ENCODE measurements at regions not wholly inside any gene's neighbourhood (a gene's known extent, or its start where the extent isn't known, plus 50 kb on each side); places are given as distances from the start of the nearest gene placed in this dataset.

DNA sequence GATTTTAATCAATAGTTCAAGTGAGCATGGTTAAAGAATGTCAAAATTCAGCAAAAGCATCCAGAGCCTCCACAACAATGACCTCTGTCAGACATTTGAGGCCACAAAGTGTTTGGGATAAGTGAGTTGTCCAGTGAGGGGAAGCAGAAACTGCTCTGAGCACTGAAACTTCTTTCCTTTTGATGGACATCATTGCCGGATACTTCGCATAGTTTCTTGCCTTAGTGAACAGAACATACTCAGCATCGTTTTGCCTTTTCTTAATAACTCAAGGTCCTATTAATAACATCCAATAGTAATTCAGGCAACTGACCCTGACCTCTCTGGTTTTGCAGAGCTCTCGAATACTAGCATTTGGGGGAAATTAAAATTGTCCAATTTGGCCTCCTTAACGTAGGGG is 78.6 kb downstream of the EDN3 start:
- DNase-seq: no peak
- Histone ChIP-seq H3K36me3 (no peaks in the 10 kb centered on the region), H3K9me3 (no peaks in the 10 kb centered on the region), H3K4me1 (no peaks in the 10 kb centered on the region), H3K27me3 (peaks cover 23% of the 10 kb centered on the region), H3K4me3 (no peak overlapping the region), H3K27ac (no peak overlapping the region)
- TF ChIP-seq, protein P1, sequence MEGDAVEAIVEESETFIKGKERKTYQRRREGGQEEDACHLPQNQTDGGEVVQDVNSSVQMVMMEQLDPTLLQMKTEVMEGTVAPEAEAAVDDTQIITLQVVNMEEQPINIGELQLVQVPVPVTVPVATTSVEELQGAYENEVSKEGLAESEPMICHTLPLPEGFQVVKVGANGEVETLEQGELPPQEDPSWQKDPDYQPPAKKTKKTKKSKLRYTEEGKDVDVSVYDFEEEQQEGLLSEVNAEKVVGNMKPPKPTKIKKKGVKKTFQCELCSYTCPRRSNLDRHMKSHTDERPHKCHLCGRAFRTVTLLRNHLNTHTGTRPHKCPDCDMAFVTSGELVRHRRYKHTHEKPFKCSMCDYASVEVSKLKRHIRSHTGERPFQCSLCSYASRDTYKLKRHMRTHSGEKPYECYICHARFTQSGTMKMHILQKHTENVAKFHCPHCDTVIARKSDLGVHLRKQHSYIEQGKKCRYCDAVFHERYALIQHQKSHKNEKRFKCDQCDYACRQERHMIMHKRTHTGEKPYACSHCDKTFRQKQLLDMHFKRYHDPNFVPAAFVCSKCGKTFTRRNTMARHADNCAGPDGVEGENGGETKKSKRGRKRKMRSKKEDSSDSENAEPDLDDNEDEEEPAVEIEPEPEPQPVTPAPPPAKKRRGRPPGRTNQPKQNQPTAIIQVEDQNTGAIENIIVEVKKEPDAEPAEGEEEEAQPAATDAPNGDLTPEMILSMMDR (IDR thresholded peaks at IDR 0.05): no peak
- no peak for TF ChIP-seq POLR2AphosphoS5 (IDR thresholded peaks at IDR 0.05)
- TF ChIP-seq POLR2A (IDR thresholded peaks at IDR 0.05): no peak
- no peak for TF ChIP-seq EP300 (IDR thresholded peaks at IDR 0.05; ENCODE audit: low read depth)
- WGBS, 2 donors (ENCODE audit: low coverage in 1 of 2): 73 to 83% methylated on average over 3 to 5 of the region's 5 CpGs
- in situ Hi-C loops (cut with MboI; ENCODE audit: low pct_ligation_motif_present in 1 of 4, low pct_unique_long_range_greater_than_20kb in 1 of 4, low sequenced_read_pairs in 3 of 4): loop anchor here in 1 of 4 donors (25.0 kb wide), 1 partner anchor 142 kb away; no protein-coding TSS in a partner anchor
- intact Hi-C loops (cut with DNase I; ENCODE audit: low total_unique reads): no loop called here

DNA sequence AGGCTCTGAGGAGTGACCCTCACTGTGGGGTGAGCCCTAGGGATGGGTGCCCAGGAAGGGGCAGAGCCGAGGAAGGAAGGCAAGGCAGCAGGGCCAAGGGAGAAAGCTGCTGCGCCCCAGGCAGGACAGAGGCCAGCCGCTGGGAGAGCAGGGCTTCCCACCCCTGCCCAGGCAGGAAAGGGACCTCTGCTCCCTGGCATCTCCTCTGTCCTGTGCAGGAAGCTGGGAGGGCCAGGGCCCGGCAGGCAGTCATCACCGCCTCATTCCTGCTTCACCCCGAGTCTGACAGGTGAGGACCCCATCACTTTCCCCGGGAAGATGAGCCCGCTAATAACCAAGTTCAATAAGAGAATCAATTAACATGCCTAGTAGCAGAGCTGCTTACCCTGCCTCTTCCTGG is 81.3 kb downstream of the EDN3 start:
- TF ChIP-seq EP300 (IDR thresholded peaks at IDR 0.05; ENCODE audit: low read depth): no peak
- Histone ChIP-seq H3K9me3 (no peaks in the 10 kb centered on the region), H3K4me3 (no peak overlapping the region), H3K36me3 (no peaks in the 10 kb centered on the region), H3K27ac (no peak overlapping the region), H3K4me1 (no peaks in the 10 kb centered on the region), H3K27me3 (peaks cover 23% of the 10 kb centered on the region)
- no peak for DNase-seq
- 70% methylated on average over 7 of the region's 8 CpGs; no CpG with 5 or more reads in 1 of the 2 donors for WGBS, 2 donors (ENCODE audit: low coverage in 1 of 2)
- in situ Hi-C loops (cut with MboI; ENCODE audit: low pct_ligation_motif_present in 1 of 4, low pct_unique_long_range_greater_than_20kb in 1 of 4, low sequenced_read_pairs in 3 of 4) (loop anchor here in 1 of 4 donors (25.0 kb wide), 1 partner anchor 144 kb away; no protein-coding TSS in a partner anchor), intact Hi-C loops (cut with DNase I; ENCODE audit: low total_unique reads) (no loop called here)

GRCh38 chr20:59382157-59382725 is 81.8 kb downstream of the EDN3 start:
- H3K4me3 ChIP-seq: no peak overlapping the region
- in situ Hi-C loops (cut with MboI; ENCODE audit: low pct_ligation_motif_present in 1 of 4, low pct_unique_long_range_greater_than_20kb in 1 of 4, low sequenced_read_pairs in 3 of 4): loop anchor here in 1 of 4 donors (25.0 kb wide), 1 partner anchor 145 kb away; no protein-coding TSS in a partner anchor
- no peak for DNase-seq
- peaks cover 23% of the 10 kb centered on the region for H3K27me3 ChIP-seq
- intact Hi-C loops (cut with DNase I; ENCODE audit: low total_unique reads): no loop called here
- TF ChIP-seq POLR2A (IDR thresholded peaks at IDR 0.05) (no peak), POLR2AphosphoS5 (IDR thresholded peaks at IDR 0.05) (no peak), EP300 (IDR thresholded peaks at IDR 0.05; ENCODE audit: low read depth) (no peak)
- TF ChIP-seq, protein P1 (IDR thresholded peaks at IDR 0.05): no peak
- 80 to 94% methylated on average over 14 to 19 of the region's 19 CpGs for WGBS, 2 donors (ENCODE audit: low coverage in 1 of 2)
- no peaks in the 10 kb centered on the region for H3K36me3 ChIP-seq
- H3K4me1 ChIP-seq: no peaks in the 10 kb centered on the region
- no peaks in the 10 kb centered on the region for H3K9me3 ChIP-seq
- no peak overlapping the region for H3K27ac ChIP-seq

- peaks cover 26% of the 10 kb centered on the region for H3K27me3 ChIP-seq
- intact Hi-C loops (cut with DNase I; ENCODE audit: low total_unique reads) (no loop called here), in situ Hi-C loops (cut with MboI; ENCODE audit: low pct_ligation_motif_present in 1 of 4, low pct_unique_long_range_greater_than_20kb in 1 of 4, low sequenced_read_pairs in 3 of 4) (loop anchor here in 1 of 4 donors (25.0 kb wide), 1 partner anchor 146 kb away; no protein-coding TSS in a partner anchor)
- no peak overlapping the region for H3K4me3 ChIP-seq
- no peak for DNase-seq
- no peaks in the 10 kb centered on the region for H3K9me3 ChIP-seq
- 75% methylated on average over 10 of the region's 10 CpGs; no CpG with 5 or more reads in 1 of the 2 donors for WGBS, 2 donors (ENCODE audit: low coverage in 1 of 2)
- H3K36me3 ChIP-seq: no peaks in the 10 kb centered on the region
- no peaks in the 10 kb centered on the region for H3K4me1 ChIP-seq
- no peak for TF ChIP-seq POLR2A (IDR thresholded peaks at IDR 0.05)
- TF ChIP-seq, protein P1 (IDR thresholded peaks at IDR 0.05): no peak
- no peak for TF ChIP-seq EP300 (IDR thresholded peaks at IDR 0.05; ENCODE audit: low read depth)
- TF ChIP-seq POLR2AphosphoS5 (IDR thresholded peaks at IDR 0.05): no peak
- no peak overlapping the region for H3K27ac ChIP-seq
Observed at GRCh38 chr20:59382907-59383306, 82.5 kb downstream of the EDN3 start.

All from transverse colon (tissue), 4 donors.